GM23338 (cell line): ENCODE measurements at regions not wholly inside any gene's neighbourhood (a gene's known extent, or its start where the extent isn't known, plus 50 kb on each side); places are given as distances from the start of the nearest gene placed in this dataset.

Experiments used
- ATAC-seq: fragments of 200-7000 bp; cut with Tn5 transposase; 3 replicates; pipeline ENCODE4 v1.9.1; 2020
- DNase-seq: peaks from one replicate; pipeline ENCODE4 v3.0.0-alpha.2; 2015; ENCODE audit warnings: low spot score
- H2AFZ ChIP-seq: fragments of 200-600 bp; sonication (generic); 2 replicates; pipeline ENCODE4 v1.8.0; 2016; ENCODE audit warnings: antibody characterized with exemption, mild to moderate bottlenecking, moderate library complexity
- H3F3A ChIP-seq: fragments of 200-600 bp; sonication (generic); replicated peaks from 2 replicates; pipeline ENCODE4 v1.8.0; 2017; ENCODE audit warnings: antibody characterized with exemption, mixed run types, low read depth
- H3K27ac ChIP-seq: fragments of 200-600 bp; sonication (generic); 2 replicates; pipeline ENCODE4 v1.6.1; 2016; ENCODE audit warnings: low read depth
- H3K27me3 ChIP-seq: fragments of 200-600 bp; sonication (generic); 2 replicates; pipeline ENCODE4 v1.8.0; 2016; ENCODE audit warnings: mild to moderate bottlenecking, mixed run types, moderate library complexity; ENCODE audit not compliant: insufficient read depth
- H3K36me3 ChIP-seq: fragments of 200-600 bp; sonication (generic); 2 replicates; pipeline ENCODE4 v1.8.0; 2016; ENCODE audit warnings: mild to moderate bottlenecking; ENCODE audit not compliant: insufficient read depth
- H3K4me1 ChIP-seq: fragments of 200-600 bp; sonication (generic); 2 replicates; pipeline ENCODE4 v1.8.0; 2016; ENCODE audit warnings: mild to moderate bottlenecking, moderate library complexity; ENCODE audit not compliant: insufficient read depth
- H3K4me2 ChIP-seq: fragments of 200-600 bp; sonication (generic); 2 replicates; pipeline ENCODE4 v1.7.1; 2017; ENCODE audit warnings: mixed run types
- H3K4me3 ChIP-seq: fragments of 200-600 bp; sonication (generic); 2 replicates; pipeline ENCODE4 v1.6.1; 2016; ENCODE audit warnings: mixed run types
- H3K79me2 ChIP-seq: fragments of 200-600 bp; sonication (generic); replicated peaks from 2 replicates; pipeline ENCODE4 v1.8.0; 2017; ENCODE audit warnings: mild to moderate bottlenecking; ENCODE audit not compliant: insufficient read depth
- H3K9me2 ChIP-seq: fragments of 200-600 bp; sonication (generic); 2 replicates; pipeline ENCODE4 v1.8.0; 2017; ENCODE audit not compliant: insufficient read depth
- H4K20me1 ChIP-seq: fragments of 200-600 bp; sonication (generic); replicated peaks from 2 replicates; pipeline ENCODE4 v1.8.0; 2017; ENCODE audit warnings: mild to moderate bottlenecking; ENCODE audit not compliant: insufficient read depth
- H3K27ac Mint-ChIP-seq: 2 replicates; pipeline ENCODE4 v1.8.0; 2020; ENCODE audit warnings: inconsistent platforms, mild to moderate bottlenecking, moderate library complexity, mixed read lengths
- H3K27me3 Mint-ChIP-seq: 3 replicates; pipeline ENCODE4 v1.8.0; 2022; ENCODE audit warnings: low read depth, mild to moderate bottlenecking, moderate library complexity, mixed read lengths, inconsistent platforms; ENCODE audit not compliant: insufficient read depth, poor library complexity
- H3K36me3 Mint-ChIP-seq: 3 replicates; pipeline ENCODE4 v1.8.0; 2021; ENCODE audit warnings: low read depth, mild to moderate bottlenecking, inconsistent platforms, moderate library complexity, mixed read lengths
- H3K4me1 Mint-ChIP-seq: 3 replicates; pipeline ENCODE4 v1.8.0; 2020; ENCODE audit warnings: mild to moderate bottlenecking, inconsistent platforms, mixed read lengths
- H3K4me3 Mint-ChIP-seq: 3 replicates; pipeline ENCODE4 v1.8.0; 2021; ENCODE audit warnings: moderate library complexity, mild to moderate bottlenecking, inconsistent platforms, mixed read lengths
- H3K9me3 Mint-ChIP-seq: 3 replicates; pipeline ENCODE4 v1.8.0; 2020; ENCODE audit warnings: moderate library complexity, mild to moderate bottlenecking, inconsistent platforms, mixed read lengths
- EZH2 ChIP-seq: fragments of 200-600 bp; sonication (generic); IDR thresholded peaks from one replicate; pipeline ENCODE4 v1.8.0; 2017; ENCODE audit warnings: antibody characterized with exemption, mild to moderate bottlenecking, low read depth; ENCODE audit not compliant: unreplicated experiment
- JUNB ChIP-seq: IDR thresholded peaks from one replicate; pipeline ENCODE4 v1.6.1; 2016; ENCODE audit warnings: antibody characterized with exemption; ENCODE audit not compliant: unreplicated experiment
- NANOG ChIP-seq: IDR thresholded peaks from 2 replicates; pipeline ENCODE4 v1.6.1; 2016; ENCODE audit warnings: antibody characterized with exemption, borderline replicate concordance
- POLR2AphosphoS5 ChIP-seq: IDR thresholded peaks from 2 replicates; pipeline ENCODE4 v1.6.1; 2016; ENCODE audit warnings: antibody characterized with exemption, low read depth
- STAT1 ChIP-seq: IDR thresholded peaks from one replicate; pipeline ENCODE4 v1.6.1; 2016; ENCODE audit warnings: antibody characterized with exemption; ENCODE audit not compliant: unreplicated experiment
- ZNF331 ChIP-seq: fragments of 250-450 bp; sonication (Bioruptor Pico); IDR thresholded peaks from 2 replicates; pipeline ENCODE4 v1.5.0; 2020; ENCODE audit warnings: low read depth, mild to moderate bottlenecking, moderate library complexity
- TF ChIP-seq, protein P1 (sequence below), 2 experiments: fragments of 200-600 bp in 1 of 2; sonication (generic) in 1 of 2; conservative IDR thresholded peaks; 2 replicates each; pipeline versions ENCODE4 v1.5.1 to v1.6.1; 2016 to 2017; ENCODE audit warnings: antibody characterized with exemption in 2 of 2, low read depth in 2 of 2, mild to moderate bottlenecking in 2 of 2, moderate library complexity in 1 of 2
- TF ChIP-seq, protein P2 (sequence below): IDR thresholded peaks from one replicate; pipeline ENCODE4 v1.6.1; 2018; ENCODE audit warnings: antibody characterized with exemption; ENCODE audit not compliant: unreplicated experiment
- TF ChIP-seq, protein P3 (sequence below): fragments of 250-450 bp; sonication (Bioruptor Pico); IDR thresholded peaks from 2 replicates; pipeline ENCODE4 v1.5.0; 2020; ENCODE audit warnings: mild to moderate bottlenecking, moderate library complexity
- TF ChIP-seq, protein P4 (sequence below): IDR thresholded peaks from 2 replicates; pipeline ENCODE4 v1.6.1; 2016; ENCODE audit warnings: antibody characterized with exemption

DNA sequence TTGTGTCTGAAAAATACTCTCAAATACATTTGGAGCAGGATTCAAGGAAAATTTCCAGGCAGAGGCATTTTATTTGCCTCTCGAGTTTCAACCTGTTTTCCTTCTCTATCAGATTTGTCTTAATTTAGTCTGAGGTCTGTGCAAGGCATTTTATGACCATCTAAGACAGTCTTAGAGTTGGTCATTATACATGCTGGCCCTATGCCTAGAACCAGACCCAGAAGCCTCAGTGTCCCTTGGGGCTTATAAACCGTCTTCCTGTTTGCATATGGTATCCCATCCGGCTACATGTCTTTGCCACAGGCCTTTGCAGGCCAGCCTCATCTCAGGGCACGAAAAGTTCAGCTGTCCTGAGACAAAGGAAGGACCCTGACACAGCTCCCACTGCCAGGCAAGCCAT is 346.1 kb downstream of the SIPA1L2 start:
- H3K9me3 Mint-ChIP-seq = no peaks in the 10 kb centered on the region
- no peak for DNase-seq

More for the DNA sequence above, 346.1 kb downstream of the SIPA1L2 start:
- Mint-ChIP-seq H3K27ac (no peak overlapping the region), H3K4me3 (no peak overlapping the region), H3K4me1 (peaks cover 35% of the 10 kb centered on the region), H3K27me3 (no peaks in the 10 kb centered on the region), H3K36me3 (no peaks in the 10 kb centered on the region)
- no peak overlapping the region for H3K4me2 ChIP-seq
- H3K9me2 ChIP-seq = no peaks in the 10 kb centered on the region; the same call in 1 of the 2 replicates
- peaks cover 16% of the 10 kb centered on the region for H3K4me1 ChIP-seq
- H3K79me2 ChIP-seq = no peaks in the 10 kb centered on the region
- no peak overlapping the region for H2AFZ ChIP-seq
- H3K36me3 ChIP-seq = no peaks in the 10 kb centered on the region
- H3K4me3 ChIP-seq = no peak overlapping the region
- ATAC-seq = no peak
- TF ChIP-seq ZNF331 = no peak
- no peak for TF ChIP-seq NANOG
- TF ChIP-seq, protein P1, sequence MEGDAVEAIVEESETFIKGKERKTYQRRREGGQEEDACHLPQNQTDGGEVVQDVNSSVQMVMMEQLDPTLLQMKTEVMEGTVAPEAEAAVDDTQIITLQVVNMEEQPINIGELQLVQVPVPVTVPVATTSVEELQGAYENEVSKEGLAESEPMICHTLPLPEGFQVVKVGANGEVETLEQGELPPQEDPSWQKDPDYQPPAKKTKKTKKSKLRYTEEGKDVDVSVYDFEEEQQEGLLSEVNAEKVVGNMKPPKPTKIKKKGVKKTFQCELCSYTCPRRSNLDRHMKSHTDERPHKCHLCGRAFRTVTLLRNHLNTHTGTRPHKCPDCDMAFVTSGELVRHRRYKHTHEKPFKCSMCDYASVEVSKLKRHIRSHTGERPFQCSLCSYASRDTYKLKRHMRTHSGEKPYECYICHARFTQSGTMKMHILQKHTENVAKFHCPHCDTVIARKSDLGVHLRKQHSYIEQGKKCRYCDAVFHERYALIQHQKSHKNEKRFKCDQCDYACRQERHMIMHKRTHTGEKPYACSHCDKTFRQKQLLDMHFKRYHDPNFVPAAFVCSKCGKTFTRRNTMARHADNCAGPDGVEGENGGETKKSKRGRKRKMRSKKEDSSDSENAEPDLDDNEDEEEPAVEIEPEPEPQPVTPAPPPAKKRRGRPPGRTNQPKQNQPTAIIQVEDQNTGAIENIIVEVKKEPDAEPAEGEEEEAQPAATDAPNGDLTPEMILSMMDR (conservative IDR thresholded peaks at IDR 0.05; ENCODE audit: low read depth in 2 of 2) = no peak
- TF ChIP-seq, protein P2, sequence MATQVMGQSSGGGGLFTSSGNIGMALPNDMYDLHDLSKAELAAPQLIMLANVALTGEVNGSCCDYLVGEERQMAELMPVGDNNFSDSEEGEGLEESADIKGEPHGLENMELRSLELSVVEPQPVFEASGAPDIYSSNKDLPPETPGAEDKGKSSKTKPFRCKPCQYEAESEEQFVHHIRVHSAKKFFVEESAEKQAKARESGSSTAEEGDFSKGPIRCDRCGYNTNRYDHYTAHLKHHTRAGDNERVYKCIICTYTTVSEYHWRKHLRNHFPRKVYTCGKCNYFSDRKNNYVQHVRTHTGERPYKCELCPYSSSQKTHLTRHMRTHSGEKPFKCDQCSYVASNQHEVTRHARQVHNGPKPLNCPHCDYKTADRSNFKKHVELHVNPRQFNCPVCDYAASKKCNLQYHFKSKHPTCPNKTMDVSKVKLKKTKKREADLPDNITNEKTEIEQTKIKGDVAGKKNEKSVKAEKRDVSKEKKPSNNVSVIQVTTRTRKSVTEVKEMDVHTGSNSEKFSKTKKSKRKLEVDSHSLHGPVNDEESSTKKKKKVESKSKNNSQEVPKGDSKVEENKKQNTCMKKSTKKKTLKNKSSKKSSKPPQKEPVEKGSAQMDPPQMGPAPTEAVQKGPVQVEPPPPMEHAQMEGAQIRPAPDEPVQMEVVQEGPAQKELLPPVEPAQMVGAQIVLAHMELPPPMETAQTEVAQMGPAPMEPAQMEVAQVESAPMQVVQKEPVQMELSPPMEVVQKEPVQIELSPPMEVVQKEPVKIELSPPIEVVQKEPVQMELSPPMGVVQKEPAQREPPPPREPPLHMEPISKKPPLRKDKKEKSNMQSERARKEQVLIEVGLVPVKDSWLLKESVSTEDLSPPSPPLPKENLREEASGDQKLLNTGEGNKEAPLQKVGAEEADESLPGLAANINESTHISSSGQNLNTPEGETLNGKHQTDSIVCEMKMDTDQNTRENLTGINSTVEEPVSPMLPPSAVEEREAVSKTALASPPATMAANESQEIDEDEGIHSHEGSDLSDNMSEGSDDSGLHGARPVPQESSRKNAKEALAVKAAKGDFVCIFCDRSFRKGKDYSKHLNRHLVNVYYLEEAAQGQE = no peak
- TF ChIP-seq, protein P3, sequence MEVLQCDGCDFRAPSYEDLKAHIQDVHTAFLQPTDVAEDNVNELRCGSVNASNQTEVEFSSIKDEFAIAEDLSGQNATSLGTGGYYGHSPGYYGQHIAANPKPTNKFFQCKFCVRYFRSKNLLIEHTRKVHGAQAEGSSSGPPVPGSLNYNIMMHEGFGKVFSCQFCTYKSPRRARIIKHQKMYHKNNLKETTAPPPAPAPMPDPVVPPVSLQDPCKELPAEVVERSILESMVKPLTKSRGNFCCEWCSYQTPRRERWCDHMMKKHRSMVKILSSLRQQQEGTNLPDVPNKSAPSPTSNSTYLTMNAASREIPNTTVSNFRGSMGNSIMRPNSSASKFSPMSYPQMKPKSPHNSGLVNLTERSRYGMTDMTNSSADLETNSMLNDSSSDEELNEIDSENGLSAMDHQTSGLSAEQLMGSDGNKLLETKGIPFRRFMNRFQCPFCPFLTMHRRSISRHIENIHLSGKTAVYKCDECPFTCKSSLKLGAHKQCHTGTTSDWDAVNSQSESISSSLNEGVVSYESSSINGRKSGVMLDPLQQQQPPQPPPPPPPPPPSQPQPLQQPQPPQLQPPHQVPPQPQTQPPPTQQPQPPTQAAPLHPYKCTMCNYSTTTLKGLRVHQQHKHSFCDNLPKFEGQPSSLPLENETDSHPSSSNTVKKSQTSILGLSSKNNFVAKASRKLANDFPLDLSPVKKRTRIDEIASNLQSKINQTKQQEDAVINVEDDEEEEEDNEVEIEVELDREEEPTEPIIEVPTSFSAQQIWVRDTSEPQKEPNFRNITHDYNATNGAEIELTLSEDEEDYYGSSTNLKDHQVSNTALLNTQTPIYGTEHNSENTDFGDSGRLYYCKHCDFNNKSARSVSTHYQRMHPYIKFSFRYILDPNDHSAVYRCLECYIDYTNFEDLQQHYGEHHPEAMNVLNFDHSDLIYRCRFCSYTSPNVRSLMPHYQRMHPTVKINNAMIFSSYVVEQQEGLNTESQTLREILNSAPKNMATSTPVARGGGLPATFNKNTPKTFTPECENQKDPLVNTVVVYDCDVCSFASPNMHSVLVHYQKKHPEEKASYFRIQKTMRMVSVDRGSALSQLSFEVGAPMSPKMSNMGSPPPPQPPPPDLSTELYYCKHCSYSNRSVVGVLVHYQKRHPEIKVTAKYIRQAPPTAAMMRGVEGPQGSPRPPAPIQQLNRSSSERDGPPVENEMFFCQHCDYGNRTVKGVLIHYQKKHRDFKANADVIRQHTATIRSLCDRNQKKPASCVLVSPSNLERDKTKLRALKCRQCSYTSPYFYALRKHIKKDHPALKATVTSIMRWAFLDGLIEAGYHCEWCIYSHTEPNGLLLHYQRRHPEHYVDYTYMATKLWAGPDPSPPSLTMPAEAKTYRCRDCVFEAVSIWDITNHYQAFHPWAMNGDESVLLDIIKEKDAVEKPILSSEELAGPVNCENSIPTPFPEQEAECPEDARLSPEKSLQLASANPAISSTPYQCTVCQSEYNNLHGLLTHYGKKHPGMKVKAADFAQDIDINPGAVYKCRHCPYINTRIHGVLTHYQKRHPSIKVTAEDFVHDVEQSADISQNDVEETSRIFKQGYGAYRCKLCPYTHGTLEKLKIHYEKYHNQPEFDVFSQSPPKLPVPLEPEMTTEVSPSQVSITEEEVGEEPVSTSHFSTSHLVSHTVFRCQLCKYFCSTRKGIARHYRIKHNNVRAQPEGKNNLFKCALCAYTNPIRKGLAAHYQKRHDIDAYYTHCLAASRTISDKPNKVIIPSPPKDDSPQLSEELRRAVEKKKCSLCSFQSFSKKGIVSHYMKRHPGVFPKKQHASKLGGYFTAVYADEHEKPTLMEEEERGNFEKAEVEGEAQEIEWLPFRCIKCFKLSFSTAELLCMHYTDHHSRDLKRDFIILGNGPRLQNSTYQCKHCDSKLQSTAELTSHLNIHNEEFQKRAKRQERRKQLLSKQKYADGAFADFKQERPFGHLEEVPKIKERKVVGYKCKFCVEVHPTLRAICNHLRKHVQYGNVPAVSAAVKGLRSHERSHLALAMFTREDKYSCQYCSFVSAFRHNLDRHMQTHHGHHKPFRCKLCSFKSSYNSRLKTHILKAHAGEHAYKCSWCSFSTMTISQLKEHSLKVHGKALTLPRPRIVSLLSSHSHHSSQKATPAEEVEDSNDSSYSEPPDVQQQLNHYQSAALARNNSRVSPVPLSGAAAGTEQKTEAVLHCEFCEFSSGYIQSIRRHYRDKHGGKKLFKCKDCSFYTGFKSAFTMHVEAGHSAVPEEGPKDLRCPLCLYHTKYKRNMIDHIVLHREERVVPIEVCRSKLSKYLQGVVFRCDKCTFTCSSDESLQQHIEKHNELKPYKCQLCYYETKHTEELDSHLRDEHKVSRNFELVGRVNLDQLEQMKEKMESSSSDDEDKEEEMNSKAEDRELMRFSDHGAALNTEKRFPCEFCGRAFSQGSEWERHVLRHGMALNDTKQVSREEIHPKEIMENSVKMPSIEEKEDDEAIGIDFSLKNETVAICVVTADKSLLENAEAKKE (CRISPR knock-in tag) = no peak
- no peak for TF ChIP-seq JUNB
- no peak for TF ChIP-seq STAT1
- no peak for TF ChIP-seq EZH2
- no peak for TF ChIP-seq POLR2AphosphoS5
- TF ChIP-seq, protein P4, sequence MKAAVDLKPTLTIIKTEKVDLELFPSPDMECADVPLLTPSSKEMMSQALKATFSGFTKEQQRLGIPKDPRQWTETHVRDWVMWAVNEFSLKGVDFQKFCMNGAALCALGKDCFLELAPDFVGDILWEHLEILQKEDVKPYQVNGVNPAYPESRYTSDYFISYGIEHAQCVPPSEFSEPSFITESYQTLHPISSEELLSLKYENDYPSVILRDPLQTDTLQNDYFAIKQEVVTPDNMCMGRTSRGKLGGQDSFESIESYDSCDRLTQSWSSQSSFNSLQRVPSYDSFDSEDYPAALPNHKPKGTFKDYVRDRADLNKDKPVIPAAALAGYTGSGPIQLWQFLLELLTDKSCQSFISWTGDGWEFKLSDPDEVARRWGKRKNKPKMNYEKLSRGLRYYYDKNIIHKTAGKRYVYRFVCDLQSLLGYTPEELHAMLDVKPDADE = no peak
- H3F3A ChIP-seq = no peaks in the 10 kb centered on the region
- H3K27me3 ChIP-seq = no peaks in the 10 kb centered on the region
- H4K20me1 ChIP-seq = no peaks in the 10 kb centered on the region
- no peak overlapping the region for H3K27ac ChIP-seq
